ENCODE measurements at regions not wholly inside any gene's neighbourhood (a gene's known extent, or its start where the extent isn't known, plus 50 kb on each side); places are given as distances from the start of the nearest gene placed in this dataset.

DNA sequence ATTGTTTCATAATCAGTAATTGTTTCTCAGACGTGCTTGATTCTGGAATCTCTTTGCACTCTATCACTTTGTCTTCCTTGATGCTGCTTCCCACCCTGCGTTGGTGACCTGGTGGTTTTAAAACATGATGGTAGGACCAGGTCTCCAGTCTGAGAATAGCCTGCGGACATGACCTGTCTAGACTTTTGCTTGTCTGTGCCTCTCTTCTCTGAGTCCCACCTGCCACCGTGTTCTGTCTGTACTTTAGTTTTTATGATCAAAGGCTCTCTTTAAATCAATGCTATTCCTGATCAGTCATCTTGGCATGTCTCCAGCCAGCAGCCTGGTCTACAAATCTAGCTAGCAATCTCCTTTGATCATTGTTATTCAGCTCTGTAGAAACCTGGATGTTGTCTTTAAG, 933.9 kb downstream of the DIAPH3 start:
- Mint-ChIP-seq H3K27ac (ENCODE audit: unreplicated experiment) (no peak overlapping the region), H3K4me1 (ENCODE audit: low read depth, unreplicated experiment) (no peaks in the 10 kb centered on the region), H3K27me3 (ENCODE audit: low read depth, unreplicated experiment) (peaks cover 2% of the 10 kb centered on the region), H3K4me3 (ENCODE audit: unreplicated experiment) (no peak overlapping the region), H3K9me3 (ENCODE audit: unreplicated experiment) (peaks cover 4% of the 10 kb centered on the region), H3K36me3 (ENCODE audit: low read depth, unreplicated experiment) (no peaks in the 10 kb centered on the region)
- Histone ChIP-seq H3K9ac (ENCODE audit: low read length) (no peak overlapping the region), H3K27me3 (ENCODE audit: insufficient read depth, low read length) (no peaks in the 10 kb centered on the region), H3K4me1 (ENCODE audit: insufficient read depth, low read length) (no peaks in the 10 kb centered on the region), H3K79me2 (ENCODE audit: insufficient read depth, low read length) (no peaks in the 10 kb centered on the region), H3K9me3 (ENCODE audit: insufficient read depth, low read depth, low read length) (no peaks in the 10 kb centered on the region), H3K4me2 (ENCODE audit: low read length) (no peak overlapping the region), H4K20me1 (ENCODE audit: insufficient read depth, low read length) (no peaks in the 10 kb centered on the region), H3K4me3 (ENCODE audit: insufficient read depth, low read depth, low read length) (no peak overlapping the region), H2AFZ (ENCODE audit: low read depth, low read length) (no peak overlapping the region), H3K36me3 (ENCODE audit: insufficient read depth, low read length) (no peaks in the 10 kb centered on the region), H3K27ac (ENCODE audit: low read depth, low read length) (no peak overlapping the region)
- no peak for DNase-seq (ENCODE audit: low read depth)
- TF ChIP-seq, protein P1, sequence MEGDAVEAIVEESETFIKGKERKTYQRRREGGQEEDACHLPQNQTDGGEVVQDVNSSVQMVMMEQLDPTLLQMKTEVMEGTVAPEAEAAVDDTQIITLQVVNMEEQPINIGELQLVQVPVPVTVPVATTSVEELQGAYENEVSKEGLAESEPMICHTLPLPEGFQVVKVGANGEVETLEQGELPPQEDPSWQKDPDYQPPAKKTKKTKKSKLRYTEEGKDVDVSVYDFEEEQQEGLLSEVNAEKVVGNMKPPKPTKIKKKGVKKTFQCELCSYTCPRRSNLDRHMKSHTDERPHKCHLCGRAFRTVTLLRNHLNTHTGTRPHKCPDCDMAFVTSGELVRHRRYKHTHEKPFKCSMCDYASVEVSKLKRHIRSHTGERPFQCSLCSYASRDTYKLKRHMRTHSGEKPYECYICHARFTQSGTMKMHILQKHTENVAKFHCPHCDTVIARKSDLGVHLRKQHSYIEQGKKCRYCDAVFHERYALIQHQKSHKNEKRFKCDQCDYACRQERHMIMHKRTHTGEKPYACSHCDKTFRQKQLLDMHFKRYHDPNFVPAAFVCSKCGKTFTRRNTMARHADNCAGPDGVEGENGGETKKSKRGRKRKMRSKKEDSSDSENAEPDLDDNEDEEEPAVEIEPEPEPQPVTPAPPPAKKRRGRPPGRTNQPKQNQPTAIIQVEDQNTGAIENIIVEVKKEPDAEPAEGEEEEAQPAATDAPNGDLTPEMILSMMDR (IDR thresholded peaks at IDR 0.05; ENCODE audit: insufficient read depth, low read depth, low read length) = no peak
- no peak for TF ChIP-seq EZH2 (IDR thresholded peaks at IDR 0.05; ENCODE audit: insufficient read depth, low read length)
- no peak for FAIRE-seq

DNA sequence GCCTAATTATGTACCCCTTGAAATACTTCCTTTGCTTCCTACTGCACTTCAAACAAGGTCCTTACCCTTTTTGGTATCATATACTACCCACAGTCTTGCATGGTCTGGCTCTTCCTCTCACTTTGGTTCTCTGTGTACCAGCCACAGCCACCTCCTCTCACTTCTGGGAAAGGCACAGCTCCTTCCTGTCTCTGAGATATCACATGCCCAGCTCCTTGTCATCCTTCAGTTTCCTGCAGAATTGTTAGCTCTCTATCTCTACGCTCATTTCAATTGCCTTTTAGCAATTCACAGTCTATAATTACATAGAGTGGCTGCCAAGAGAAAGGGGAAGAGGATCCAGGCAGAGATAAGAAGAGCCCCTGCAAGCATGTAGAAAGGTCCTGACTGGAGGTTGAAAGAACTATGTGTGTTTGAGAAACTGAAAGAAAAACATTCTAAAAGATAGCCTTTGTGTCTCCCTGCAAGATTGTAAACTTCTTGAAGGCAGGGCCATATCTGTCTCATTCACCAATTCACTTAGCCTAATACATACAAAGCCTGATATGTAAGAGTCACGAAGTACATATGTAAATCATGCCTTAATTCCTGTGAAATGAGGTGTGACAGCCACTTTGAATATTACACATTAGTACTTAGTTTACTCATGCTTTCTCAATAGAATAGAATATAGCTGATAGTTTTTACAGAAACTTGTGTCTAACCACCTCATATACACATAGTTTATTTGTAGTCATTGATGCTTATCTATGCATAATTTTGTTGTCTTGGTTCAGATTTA, 933.1 kb downstream of the DIAPH3 start:
- Histone ChIP-seq H3K27ac (ENCODE audit: low read depth, low read length) (no peak overlapping the region), H3K4me1 (ENCODE audit: insufficient read depth, low read length) (no peaks in the 10 kb centered on the region), H3K4me3 (ENCODE audit: insufficient read depth, low read depth, low read length) (no peak overlapping the region), H3K79me2 (ENCODE audit: insufficient read depth, low read length) (no peaks in the 10 kb centered on the region), H3K36me3 (ENCODE audit: insufficient read depth, low read length) (no peaks in the 10 kb centered on the region), H4K20me1 (ENCODE audit: insufficient read depth, low read length) (no peaks in the 10 kb centered on the region), H3K9me3 (ENCODE audit: insufficient read depth, low read depth, low read length) (no peaks in the 10 kb centered on the region), H3K4me2 (ENCODE audit: low read length) (no peak overlapping the region), H2AFZ (ENCODE audit: low read depth, low read length) (no peak overlapping the region), H3K9ac (ENCODE audit: low read length) (no peak overlapping the region), H3K27me3 (ENCODE audit: insufficient read depth, low read length) (no peaks in the 10 kb centered on the region)
- H3K36me3 Mint-ChIP-seq (ENCODE audit: low read depth, unreplicated experiment) = no peaks in the 10 kb centered on the region
- H3K9me3 Mint-ChIP-seq (ENCODE audit: unreplicated experiment) = peaks cover 4% of the 10 kb centered on the region
- peaks cover 2% of the 10 kb centered on the region for H3K27me3 Mint-ChIP-seq (ENCODE audit: low read depth, unreplicated experiment)
- no peaks in the 10 kb centered on the region for H3K4me1 Mint-ChIP-seq (ENCODE audit: low read depth, unreplicated experiment)
- TF ChIP-seq, protein P1 (IDR thresholded peaks at IDR 0.05; ENCODE audit: insufficient read depth, low read depth, low read length) = no peak
- TF ChIP-seq EZH2 (IDR thresholded peaks at IDR 0.05; ENCODE audit: insufficient read depth, low read length) = no peak
- H3K27ac Mint-ChIP-seq (ENCODE audit: unreplicated experiment) = no peak overlapping the region
- FAIRE-seq (no peak), DNase-seq (ENCODE audit: low read depth) (no peak)
- H3K4me3 Mint-ChIP-seq (ENCODE audit: unreplicated experiment) = no peak overlapping the region

DNA sequence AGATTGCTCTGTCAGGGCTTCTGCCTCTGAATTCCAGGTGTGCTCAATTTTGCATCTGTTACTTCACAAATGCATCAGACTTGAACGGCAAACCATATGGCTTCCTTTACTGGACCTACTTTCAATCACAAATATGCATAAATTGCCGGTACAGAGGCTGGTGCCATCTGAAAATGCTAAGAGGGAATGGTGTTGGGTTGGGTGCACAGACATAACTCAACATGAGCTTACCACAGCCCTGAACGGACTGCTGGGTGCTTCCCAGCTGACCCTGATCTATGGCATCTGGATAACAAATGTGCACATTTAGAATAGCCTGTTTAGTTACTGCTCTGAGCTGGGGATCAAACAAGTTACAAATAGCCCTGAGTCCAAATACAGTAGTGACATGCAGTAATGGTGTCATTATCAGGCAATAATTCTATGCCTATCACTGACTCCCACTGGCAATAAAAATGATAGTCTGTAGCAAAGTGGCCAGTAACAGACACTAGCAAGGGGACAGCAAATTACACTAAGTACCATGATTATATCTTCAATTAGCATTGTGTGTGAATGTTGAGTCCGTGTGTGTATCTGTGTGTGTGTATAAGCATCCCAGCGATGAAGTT, 927.3 kb downstream of the DIAPH3 start:
- TF ChIP-seq, protein P1 (IDR thresholded peaks at IDR 0.05; ENCODE audit: insufficient read depth, low read depth, low read length) = no peak
- TF ChIP-seq EZH2 (IDR thresholded peaks at IDR 0.05; ENCODE audit: insufficient read depth, low read length) = no peak
- no peaks in the 10 kb centered on the region for H3K36me3 ChIP-seq (ENCODE audit: insufficient read depth, low read length)
- FAIRE-seq (no peak), DNase-seq (ENCODE audit: low read depth) (no peak)
- H3K36me3 Mint-ChIP-seq (ENCODE audit: low read depth, unreplicated experiment) = no peaks in the 10 kb centered on the region
- no peaks in the 10 kb centered on the region for H3K79me2 ChIP-seq (ENCODE audit: insufficient read depth, low read length)
- no peak overlapping the region for H2AFZ ChIP-seq (ENCODE audit: low read depth, low read length)
- no peak overlapping the region for H3K9ac ChIP-seq (ENCODE audit: low read length)
- no peak overlapping the region for H3K4me3 ChIP-seq (ENCODE audit: insufficient read depth, low read depth, low read length)
- no peak overlapping the region for H3K27ac Mint-ChIP-seq (ENCODE audit: unreplicated experiment)
- H3K27me3 Mint-ChIP-seq (ENCODE audit: low read depth, unreplicated experiment) = no peaks in the 10 kb centered on the region
- H3K9me3 ChIP-seq (ENCODE audit: insufficient read depth, low read depth, low read length) = no peaks in the 10 kb centered on the region
- no peaks in the 10 kb centered on the region for H4K20me1 ChIP-seq (ENCODE audit: insufficient read depth, low read length)
- H3K9me3 Mint-ChIP-seq (ENCODE audit: unreplicated experiment) = no peaks in the 10 kb centered on the region
- H3K4me1 ChIP-seq (ENCODE audit: insufficient read depth, low read length) = no peaks in the 10 kb centered on the region
- no peaks in the 10 kb centered on the region for H3K27me3 ChIP-seq (ENCODE audit: insufficient read depth, low read length)
- H3K4me2 ChIP-seq (ENCODE audit: low read length) = no peak overlapping the region
- no peak overlapping the region for H3K27ac ChIP-seq (ENCODE audit: low read depth, low read length)
- H3K4me3 Mint-ChIP-seq (ENCODE audit: unreplicated experiment) = no peak overlapping the region
- H3K4me1 Mint-ChIP-seq (ENCODE audit: low read depth, unreplicated experiment) = no peaks in the 10 kb centered on the region
